A673 (cell line): ENCODE measurements at regions not wholly inside any gene's neighbourhood (a gene's known extent, or its start where the extent isn't known, plus 50 kb on each side); places are given as distances from the start of the nearest gene placed in this dataset.

ENCODE experiments used
- CTCF ChIP-seq: fragments of 300-800, 200-600 bp; sonication (generic); conservative IDR thresholded peaks from 2 replicates; pipeline ENCODE4 v1.5.1; 2017; ENCODE audit warnings: low read depth, mild to moderate bottlenecking, antibody characterized with exemption, low read length, moderate library complexity, mixed read lengths
- EZH2 ChIP-seq: fragments of 200-600 bp; sonication (generic); IDR thresholded peaks from 2 replicates; pipeline ENCODE4 v1.6.1; 2017; ENCODE audit warnings: borderline replicate concordance, low read depth, mild to moderate bottlenecking, mixed read lengths, antibody characterized with exemption, low read length; ENCODE audit not compliant: poor library complexity, severe bottlenecking

GRCh38 chr3:13966302-13966701 is 86.4 kb upstream of the WNT7A start:
- TF ChIP-seq CTCF (no peak), EZH2 (no peak)
